ENCODE measurements at regions not wholly inside any gene's neighbourhood (a gene's known extent, or its start where the extent isn't known, plus 50 kb on each side); places are given as distances from the start of the nearest gene placed in this dataset.

- TF ChIP-seq CTCF (IDR thresholded peaks at IDR 0.05) (no peak), POLR2A (IDR thresholded peaks at IDR 0.05) (no peak)
These were observed 200.3 kb upstream of the SLC39A10 start for GRCh38 chr2:195456771-195457170.

All from breast epithelium (tissue), 3 donors.